ENCODE measurements at regions not wholly inside any gene's neighbourhood (a gene's known extent, or its start where the extent isn't known, plus 50 kb on each side); places are given as distances from the start of the nearest gene placed in this dataset.

DNA sequence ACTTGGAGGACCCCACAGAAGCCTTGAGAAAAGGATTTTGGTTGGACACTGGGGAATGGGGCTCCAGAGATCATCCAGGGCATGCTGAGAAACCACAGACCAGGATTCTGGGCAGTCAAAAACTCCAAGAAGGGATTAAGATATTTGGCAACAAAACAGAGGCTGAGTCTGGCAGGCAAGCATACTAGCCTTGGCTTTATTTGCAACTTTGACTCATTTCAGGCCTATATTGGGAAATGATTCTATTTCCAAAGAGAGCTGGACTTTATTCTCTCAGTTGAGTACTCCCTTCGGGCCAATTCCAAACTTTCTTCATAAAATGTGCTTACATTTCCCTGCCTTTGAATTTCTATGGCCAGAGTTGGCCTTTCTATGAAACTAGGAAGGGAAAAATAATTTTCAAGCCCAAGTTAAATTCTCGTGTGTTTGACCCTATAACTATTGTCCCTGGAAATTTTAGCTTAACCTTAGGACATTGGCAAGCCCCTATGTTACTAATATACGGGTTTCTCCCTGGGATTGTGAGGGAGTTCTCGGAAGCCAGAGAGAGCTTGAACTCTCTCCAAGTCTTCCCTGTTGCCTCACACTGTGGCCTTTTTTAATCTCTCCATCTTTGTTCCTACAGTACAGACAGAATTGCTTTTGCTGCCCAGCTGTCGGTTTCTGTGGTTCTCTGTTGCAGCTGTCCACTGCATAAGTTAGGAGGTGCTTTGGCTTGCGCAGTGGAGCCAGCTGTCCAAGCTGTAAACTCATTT is 112.6 kb upstream of the FAM9A start:
- Histone ChIP-seq H3K27ac (ENCODE audit: low read length) (no peak overlapping the region), H3K9me3 (no peaks in the 10 kb centered on the region), H3K4me1 (ENCODE audit: control insufficient read depth in 1 of 2, extremely low read depth in 1 of 2, insufficient read depth in 2 of 2, low read length in 2 of 2) (no peaks in the 10 kb centered on the region), H3K4me3 (ENCODE audit: control insufficient read depth in 1 of 2, extremely low read depth in 1 of 2, low read length in 1 of 2) (no peak overlapping the region), H3K27me3 (replicated peaks in 1 of 2; ENCODE audit: control insufficient read depth in 2 of 2, extremely low read depth in 1 of 2, insufficient read depth in 2 of 2, low read length in 1 of 2) (peaks cover 0 to under 1% of the 10 kb centered on the region in 2 experiments), H3K36me3 (ENCODE audit: control insufficient read depth in 2 of 2, extremely low read depth in 1 of 2, insufficient read depth in 1 of 2, low read length in 1 of 2) (no peaks in the 10 kb centered on the region)
- CTCF ChIA-PET, result no interaction called here
- H3K27ac Mint-ChIP-seq, result no peak overlapping the region
- no peaks in the 10 kb centered on the region for H3K9me3 Mint-ChIP-seq
- peaks cover 0 to 4% (median 0%) of the 10 kb centered on the region in 3 donors for H3K4me1 Mint-ChIP-seq
- ATAC-seq (replicated peaks in 1 of 4) (no peak), DNase-seq (no peak)
- H3K27me3 Mint-ChIP-seq, result no peaks in the 10 kb centered on the region
- WGBS (ENCODE audit: insufficient coverage), result no CpG with 5 or more reads among the region's 6 CpGs
- POLR2A ChIA-PET, result no interaction called here
- H3K36me3 Mint-ChIP-seq, result no peaks in the 10 kb centered on the region
- H3K4me3 Mint-ChIP-seq, result no peak overlapping the region

GRCh38 chrX:8907688-8908087 is 106.5 kb upstream of the FAM9A start:
- no peaks in the 10 kb centered on the region for H3K4me1 ChIP-seq (ENCODE audit: control insufficient read depth in 1 of 2, extremely low read depth in 1 of 2, insufficient read depth in 2 of 2, low read length in 2 of 2)
- no peak for ATAC-seq (replicated peaks in 1 of 4)
- ChIA-PET POLR2A (no interaction called here), CTCF (no interaction called here)
- no peaks in the 10 kb centered on the region for H3K9me3 ChIP-seq
- no CpG with 5 or more reads among the region's 2 CpGs for WGBS (ENCODE audit: insufficient coverage)
- H3K27ac Mint-ChIP-seq, result no peak overlapping the region
- no peaks in the 10 kb centered on the region for H3K36me3 ChIP-seq (ENCODE audit: control insufficient read depth in 2 of 2, extremely low read depth in 1 of 2, insufficient read depth in 1 of 2, low read length in 1 of 2)
- H3K4me3 ChIP-seq (ENCODE audit: control insufficient read depth in 1 of 2, extremely low read depth in 1 of 2, low read length in 1 of 2), result no peak overlapping the region
- no peak for DNase-seq
- H3K9me3 Mint-ChIP-seq, result no peaks in the 10 kb centered on the region
- no peak overlapping the region for H3K27ac ChIP-seq (ENCODE audit: low read length)
- H3K36me3 Mint-ChIP-seq, result no peaks in the 10 kb centered on the region
- no peak overlapping the region for H3K4me3 Mint-ChIP-seq
- no peaks in the 10 kb centered on the region for H3K27me3 ChIP-seq (replicated peaks in 1 of 2; ENCODE audit: control insufficient read depth in 2 of 2, extremely low read depth in 1 of 2, insufficient read depth in 2 of 2, low read length in 1 of 2)
- H3K4me1 Mint-ChIP-seq, result peaks cover 0 to 4% (median 0%) of the 10 kb centered on the region in 3 donors
- H3K27me3 Mint-ChIP-seq, result peaks cover 2 to 11% of the 10 kb centered on the region in 2 donors

GRCh38 chrX:8906299-8906938 is 105.2 kb upstream of the FAM9A start:
- Histone ChIP-seq H3K27ac (ENCODE audit: low read length) (no peak overlapping the region), H3K36me3 (ENCODE audit: control insufficient read depth in 2 of 2, extremely low read depth in 1 of 2, insufficient read depth in 1 of 2, low read length in 1 of 2) (no peaks in the 10 kb centered on the region), H3K27me3 (replicated peaks in 1 of 2; ENCODE audit: control insufficient read depth in 2 of 2, extremely low read depth in 1 of 2, insufficient read depth in 2 of 2, low read length in 1 of 2) (no peaks in the 10 kb centered on the region), H3K9me3 (no peaks in the 10 kb centered on the region), H3K4me1 (ENCODE audit: control insufficient read depth in 1 of 2, extremely low read depth in 1 of 2, insufficient read depth in 2 of 2, low read length in 2 of 2) (no peaks in the 10 kb centered on the region), H3K4me3 (ENCODE audit: control insufficient read depth in 1 of 2, extremely low read depth in 1 of 2, low read length in 1 of 2) (no peak overlapping the region)
- Mint-ChIP-seq H3K27me3 (peaks cover 4 to 11% of the 10 kb centered on the region in 2 donors), H3K9me3 (no peaks in the 10 kb centered on the region), H3K4me1 (peaks cover 0 to 4% (median 0%) of the 10 kb centered on the region in 3 donors), H3K36me3 (no peaks in the 10 kb centered on the region), H3K4me3 (no peak overlapping the region), H3K27ac (no peak overlapping the region)
- DNase-seq, result no peak
- ATAC-seq (replicated peaks in 1 of 4), result no peak
- ChIA-PET CTCF (no interaction called here), POLR2A (no interaction called here)
- 53% methylated on average over 3 of the region's 9 CpGs for WGBS (ENCODE audit: insufficient coverage)

- Mint-ChIP-seq H3K4me3 (no peak overlapping the region), H3K27me3 (peaks cover 0 to 23% of the 10 kb centered on the region in 2 donors), H3K4me1 (no peaks in the 10 kb centered on the region), H3K27ac (no peak overlapping the region), H3K36me3 (no peaks in the 10 kb centered on the region), H3K9me3 (peaks cover 0 to 3% (median 3%) of the 10 kb centered on the region in 3 donors)
- Histone ChIP-seq H3K4me3 (ENCODE audit: control insufficient read depth in 1 of 2, extremely low read depth in 1 of 2, low read length in 1 of 2) (no peak overlapping the region), H3K27ac (ENCODE audit: low read length) (no peak overlapping the region), H3K4me1 (ENCODE audit: control insufficient read depth in 1 of 2, extremely low read depth in 1 of 2, insufficient read depth in 2 of 2, low read length in 2 of 2) (no peaks in the 10 kb centered on the region), H3K36me3 (ENCODE audit: control insufficient read depth in 2 of 2, extremely low read depth in 1 of 2, insufficient read depth in 1 of 2, low read length in 1 of 2) (no peaks in the 10 kb centered on the region), H3K27me3 (replicated peaks in 1 of 2; ENCODE audit: control insufficient read depth in 2 of 2, extremely low read depth in 1 of 2, insufficient read depth in 2 of 2, low read length in 1 of 2) (no peaks in the 10 kb centered on the region), H3K9me3 (no peaks in the 10 kb centered on the region)
- DNase-seq (no peak), ATAC-seq (replicated peaks in 1 of 4) (no peak)
- ChIA-PET POLR2A (interaction anchor here in 1 of 2 donors (0.7 kb wide), 1 partner anchor 626 kb away, joined by 3 read pairs; no protein-coding TSS in a partner anchor), CTCF (no interaction called here)
- no CpG with 5 or more reads among the region's 4 CpGs for WGBS (ENCODE audit: insufficient coverage)
These were observed 96.1 kb upstream of the FAM9A start for GRCh38 chrX:8897259-8897658.

DNA sequence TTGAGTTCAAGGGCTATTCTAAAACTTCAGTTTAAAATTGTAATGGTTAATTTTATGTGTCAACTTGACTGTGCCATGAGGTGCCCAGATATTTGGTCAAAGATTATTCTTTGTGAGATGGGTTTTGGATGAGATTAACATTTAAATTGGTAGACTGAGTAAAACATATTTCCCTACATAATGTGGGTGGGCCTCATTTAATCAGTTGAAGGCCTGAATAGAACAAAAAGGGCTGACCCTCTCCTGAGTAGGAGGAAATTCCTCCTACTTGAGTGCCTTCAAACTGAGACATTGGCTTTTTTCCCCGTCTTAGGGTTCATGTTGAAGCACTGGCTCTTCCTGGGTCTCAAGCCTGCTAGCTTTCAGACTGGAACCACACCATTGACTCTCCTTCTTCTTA is 89.6 kb upstream of the FAM9A start:
- H3K27ac Mint-ChIP-seq, result no peak overlapping the region
- no peaks in the 10 kb centered on the region for H3K36me3 Mint-ChIP-seq
- no CpG with 5 or more reads among the region's 1 CpG for WGBS (ENCODE audit: insufficient coverage)
- no peaks in the 10 kb centered on the region for H3K27me3 ChIP-seq (replicated peaks in 1 of 2; ENCODE audit: control insufficient read depth in 2 of 2, extremely low read depth in 1 of 2, insufficient read depth in 2 of 2, low read length in 1 of 2)
- ChIA-PET POLR2A (no interaction called here), CTCF (no interaction called here)
- H3K4me1 Mint-ChIP-seq, result no peaks in the 10 kb centered on the region
- no peaks in the 10 kb centered on the region for H3K4me1 ChIP-seq (ENCODE audit: control insufficient read depth in 1 of 2, extremely low read depth in 1 of 2, insufficient read depth in 2 of 2, low read length in 2 of 2)
- ATAC-seq (replicated peaks in 1 of 4) (no peak), DNase-seq (no peak)
- peaks cover 0 to 17% of the 10 kb centered on the region in 2 donors for H3K27me3 Mint-ChIP-seq
- no peak overlapping the region for H3K4me3 Mint-ChIP-seq
- no peak overlapping the region for H3K27ac ChIP-seq (ENCODE audit: low read length)
- H3K9me3 Mint-ChIP-seq, result peaks cover 0 to 7% (median 6%) of the 10 kb centered on the region in 3 donors
- no peaks in the 10 kb centered on the region for H3K36me3 ChIP-seq (ENCODE audit: control insufficient read depth in 2 of 2, extremely low read depth in 1 of 2, insufficient read depth in 1 of 2, low read length in 1 of 2)
- no peak overlapping the region for H3K4me3 ChIP-seq (ENCODE audit: control insufficient read depth in 1 of 2, extremely low read depth in 1 of 2, low read length in 1 of 2)
- H3K9me3 ChIP-seq, result no peaks in the 10 kb centered on the region

DNA sequence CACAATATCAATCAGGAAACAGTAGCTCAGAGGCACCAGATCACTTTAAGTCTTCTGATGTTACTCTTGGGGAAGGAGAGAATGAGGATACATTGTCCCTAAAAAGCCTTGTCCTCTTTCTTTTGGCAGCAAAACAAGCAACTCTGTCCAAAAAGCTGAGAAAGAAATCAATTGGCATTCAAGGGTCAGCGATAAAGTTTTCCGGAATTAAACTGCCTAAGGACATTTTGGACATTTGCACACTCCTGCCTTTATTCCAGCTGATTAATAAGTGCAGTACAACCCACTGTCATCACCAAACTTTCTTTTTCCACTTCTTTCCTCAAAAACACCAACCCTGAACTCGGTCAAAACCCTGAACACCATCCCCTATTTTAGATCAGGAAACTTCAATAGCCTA is 85.8 kb upstream of the FAM9A start:
- ChIA-PET CTCF (interaction anchor here in 1 of 2 donors (0.6 kb wide), 1 partner anchor 70 kb away, joined by 6 read pairs; no protein-coding TSS in a partner anchor), POLR2A (no interaction called here)
- H3K27me3 ChIP-seq (replicated peaks in 1 of 2; ENCODE audit: control insufficient read depth in 2 of 2, extremely low read depth in 1 of 2, insufficient read depth in 2 of 2, low read length in 1 of 2), result no peaks in the 10 kb centered on the region
- ATAC-seq (replicated peaks in 1 of 4) (no peak), DNase-seq (no peak)
- no peaks in the 10 kb centered on the region for H3K36me3 ChIP-seq (ENCODE audit: control insufficient read depth in 2 of 2, extremely low read depth in 1 of 2, insufficient read depth in 1 of 2, low read length in 1 of 2)
- no peaks in the 10 kb centered on the region for H3K4me1 ChIP-seq (ENCODE audit: control insufficient read depth in 1 of 2, extremely low read depth in 1 of 2, insufficient read depth in 2 of 2, low read length in 2 of 2)
- 85% methylated on average over 2 of the region's 3 CpGs for WGBS (ENCODE audit: insufficient coverage)
- peaks cover 0 to 5% of the 10 kb centered on the region in 2 donors for H3K27me3 Mint-ChIP-seq
- H3K4me1 Mint-ChIP-seq, result no peaks in the 10 kb centered on the region
- no peaks in the 10 kb centered on the region for H3K9me3 ChIP-seq
- no peaks in the 10 kb centered on the region for H3K36me3 Mint-ChIP-seq
- H3K9me3 Mint-ChIP-seq, result peaks cover 0 to 4% (median 3%) of the 10 kb centered on the region in 3 donors
- no peak overlapping the region for H3K27ac ChIP-seq (ENCODE audit: low read length)
- no peak overlapping the region for H3K4me3 ChIP-seq (ENCODE audit: control insufficient read depth in 1 of 2, extremely low read depth in 1 of 2, low read length in 1 of 2)
- no peak overlapping the region for H3K4me3 Mint-ChIP-seq
- no peak overlapping the region for H3K27ac Mint-ChIP-seq

Data from T-cell (primary cell).